ENCODE measurements at regions not wholly inside any gene's neighbourhood (a gene's known extent, or its start where the extent isn't known, plus 50 kb on each side); places are given as distances from the start of the nearest gene placed in this dataset.

GRCh38 chr6:85191656-85192055 is 258.2 kb upstream of the NT5E start:
- H2BK120ac ChIP-seq (ENCODE audit: low read depth, low read length, poor library complexity, severe bottlenecking) = no peak overlapping the region
- Mint-ChIP-seq H3K36me3 (ENCODE audit: insufficient read depth in 1 of 3, low read depth in 3 of 3) (peaks cover 0 to 13% (median 5%) of the 10 kb centered on the region in 3 experiments; a peak in 3 of 7 replicates), H3K9me3 (peaks cover 13 to 17% of the 10 kb centered on the region in 2 experiments), H3K4me1 (peaks cover 9 to 12% of the 10 kb centered on the region in 2 experiments), H3K27me3 (ENCODE audit: low read depth) (no peaks in the 10 kb centered on the region; the same call in 1 of the 2 replicates), H3K4me3 (no peak overlapping the region), H3K27ac (no peak overlapping the region)
- DNase-seq = no peak
- no peak overlapping the region for H3K14ac ChIP-seq (ENCODE audit: insufficient read depth, low read length)
- H2BK20ac ChIP-seq (ENCODE audit: low read depth, low read length, poor library complexity, severe bottlenecking) = no peak overlapping the region
- no peaks in the 10 kb centered on the region for H3K23me2 ChIP-seq (ENCODE audit: insufficient read length, low read depth, low read length, poor library complexity, severe bottlenecking)
- H3K18ac ChIP-seq (ENCODE audit: insufficient read length, low read depth, low read length) = no peak overlapping the region
- H3K9me3 ChIP-seq (ENCODE audit: control insufficient read depth, low read depth, low read length) = no peaks in the 10 kb centered on the region
- H4K20me1 ChIP-seq (ENCODE audit: control insufficient read depth, insufficient read depth, insufficient read length) = no peaks in the 10 kb centered on the region
- no peak overlapping the region for H3K23ac ChIP-seq (ENCODE audit: insufficient read length, low read depth, low read length)
- H3K79me2 ChIP-seq (ENCODE audit: insufficient read depth, low read length) = no peaks in the 10 kb centered on the region
- H2BK15ac ChIP-seq (ENCODE audit: low read depth, low read length) = no peak overlapping the region
- no CpG with 5 or more reads among the region's 2 CpGs for WGBS (ENCODE audit: extremely low coverage, insufficient read length, low lambda C conversion rate)
- H4K8ac ChIP-seq (replicated peaks; ENCODE audit: insufficient read length, low read depth, low read length) = no peak overlapping the region
- H3K9ac ChIP-seq (ENCODE audit: extremely low read depth, insufficient read length, low read length) = no peak overlapping the region
- H3K79me1 ChIP-seq (ENCODE audit: insufficient read depth, low read depth, low read length, poor library complexity, severe bottlenecking) = no peaks in the 10 kb centered on the region
- no peak overlapping the region for H2AFZ ChIP-seq (ENCODE audit: low read length)
- TF ChIP-seq, protein P1, sequence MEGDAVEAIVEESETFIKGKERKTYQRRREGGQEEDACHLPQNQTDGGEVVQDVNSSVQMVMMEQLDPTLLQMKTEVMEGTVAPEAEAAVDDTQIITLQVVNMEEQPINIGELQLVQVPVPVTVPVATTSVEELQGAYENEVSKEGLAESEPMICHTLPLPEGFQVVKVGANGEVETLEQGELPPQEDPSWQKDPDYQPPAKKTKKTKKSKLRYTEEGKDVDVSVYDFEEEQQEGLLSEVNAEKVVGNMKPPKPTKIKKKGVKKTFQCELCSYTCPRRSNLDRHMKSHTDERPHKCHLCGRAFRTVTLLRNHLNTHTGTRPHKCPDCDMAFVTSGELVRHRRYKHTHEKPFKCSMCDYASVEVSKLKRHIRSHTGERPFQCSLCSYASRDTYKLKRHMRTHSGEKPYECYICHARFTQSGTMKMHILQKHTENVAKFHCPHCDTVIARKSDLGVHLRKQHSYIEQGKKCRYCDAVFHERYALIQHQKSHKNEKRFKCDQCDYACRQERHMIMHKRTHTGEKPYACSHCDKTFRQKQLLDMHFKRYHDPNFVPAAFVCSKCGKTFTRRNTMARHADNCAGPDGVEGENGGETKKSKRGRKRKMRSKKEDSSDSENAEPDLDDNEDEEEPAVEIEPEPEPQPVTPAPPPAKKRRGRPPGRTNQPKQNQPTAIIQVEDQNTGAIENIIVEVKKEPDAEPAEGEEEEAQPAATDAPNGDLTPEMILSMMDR (conservative IDR thresholded peaks at IDR 0.05) = no peak
- no peak overlapping the region for H2BK12ac ChIP-seq (ENCODE audit: insufficient read length, low read depth, low read length)
- H4K5ac ChIP-seq (ENCODE audit: insufficient read length, low read depth, low read length) = no peak overlapping the region
- no peak overlapping the region for H2BK5ac ChIP-seq (ENCODE audit: insufficient read length, low read length)
- no peaks in the 10 kb centered on the region for H3K4me1 ChIP-seq (ENCODE audit: insufficient read depth, low read length)
- no peak overlapping the region for H3T11ph ChIP-seq (ENCODE audit: low read length)
- H3K4ac ChIP-seq (ENCODE audit: low read depth, low read length) = no peak overlapping the region
- no peak overlapping the region for H3K27ac ChIP-seq (ENCODE audit: insufficient read length, low read depth, low read length)
- no peak overlapping the region for H3K56ac ChIP-seq (ENCODE audit: insufficient read length, low read depth, low read length)
- H3K27me3 ChIP-seq (ENCODE audit: insufficient read depth, low read length) = no peaks in the 10 kb centered on the region
- H3K4me2 ChIP-seq (ENCODE audit: insufficient read depth, insufficient read length, low read length) = no peak overlapping the region
- H4K91ac ChIP-seq (ENCODE audit: insufficient read length, low read depth, low read length) = no peak overlapping the region
- no peak overlapping the region for H2AK5ac ChIP-seq (ENCODE audit: insufficient read length, low read length)

Data from H9 (cell line).